Neural cell (in vitro differentiated cells): ENCODE measurements at regions not wholly inside any gene's neighbourhood (a gene's known extent, or its start where the extent isn't known, plus 50 kb on each side); places are given as distances from the start of the nearest gene placed in this dataset.

Experiments used
- EZH2 ChIP-seq: fragments of 200-600, 300-800 bp; shearing (Covaris generic), sonication (generic); IDR thresholded peaks from 2 replicates; pipeline ENCODE4 v1.6.1; 2014; ENCODE audit warnings: antibody characterized with exemption, low read length, borderline replicate concordance, mild to moderate bottlenecking; ENCODE audit not compliant: insufficient read depth, poor library complexity, severe bottlenecking
- MXI1 ChIP-seq: fragments of 450-650 bp; conservative IDR thresholded peaks from 2 replicates; pipeline ENCODE4 v1.6.1; 2014; ENCODE audit warnings: antibody characterized with exemption, mild to moderate bottlenecking; ENCODE audit not compliant: poor library complexity, severe bottlenecking
- POLR2AphosphoS5 ChIP-seq: IDR thresholded peaks from 2 replicates; pipeline ENCODE4 v1.6.1; 2012
- TAF1 ChIP-seq: IDR thresholded peaks from 2 replicates; pipeline ENCODE4 v1.6.1; 2012; ENCODE audit warnings: low read depth
- TF ChIP-seq, protein P1 (sequence below): fragments of 450-650 bp; IDR thresholded peaks from 2 replicates; pipeline ENCODE4 v1.5.1; 2014; ENCODE audit warnings: antibody characterized with exemption, mild to moderate bottlenecking, moderate library complexity; ENCODE audit not compliant: poor library complexity, severe bottlenecking

DNA sequence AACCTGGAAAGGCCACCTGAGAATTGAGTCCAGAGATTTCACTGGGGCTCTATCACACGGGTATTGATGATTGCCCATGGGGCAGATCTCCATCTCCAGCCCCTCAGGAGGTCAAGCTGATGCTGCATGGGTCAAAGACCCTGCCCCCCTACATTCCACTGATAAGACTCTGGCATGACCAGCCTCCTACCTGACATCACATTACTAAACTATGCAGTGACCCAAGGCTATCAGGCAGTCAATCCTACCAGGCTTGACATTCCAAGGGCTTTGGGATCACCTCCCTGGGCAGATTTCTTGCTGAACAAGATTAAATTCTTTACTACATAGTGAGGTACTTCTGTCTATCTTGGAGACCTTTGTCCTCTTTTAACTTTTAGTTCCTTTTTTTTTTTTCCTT, 192.7 kb upstream of the STS start:
- TF ChIP-seq, protein P1, sequence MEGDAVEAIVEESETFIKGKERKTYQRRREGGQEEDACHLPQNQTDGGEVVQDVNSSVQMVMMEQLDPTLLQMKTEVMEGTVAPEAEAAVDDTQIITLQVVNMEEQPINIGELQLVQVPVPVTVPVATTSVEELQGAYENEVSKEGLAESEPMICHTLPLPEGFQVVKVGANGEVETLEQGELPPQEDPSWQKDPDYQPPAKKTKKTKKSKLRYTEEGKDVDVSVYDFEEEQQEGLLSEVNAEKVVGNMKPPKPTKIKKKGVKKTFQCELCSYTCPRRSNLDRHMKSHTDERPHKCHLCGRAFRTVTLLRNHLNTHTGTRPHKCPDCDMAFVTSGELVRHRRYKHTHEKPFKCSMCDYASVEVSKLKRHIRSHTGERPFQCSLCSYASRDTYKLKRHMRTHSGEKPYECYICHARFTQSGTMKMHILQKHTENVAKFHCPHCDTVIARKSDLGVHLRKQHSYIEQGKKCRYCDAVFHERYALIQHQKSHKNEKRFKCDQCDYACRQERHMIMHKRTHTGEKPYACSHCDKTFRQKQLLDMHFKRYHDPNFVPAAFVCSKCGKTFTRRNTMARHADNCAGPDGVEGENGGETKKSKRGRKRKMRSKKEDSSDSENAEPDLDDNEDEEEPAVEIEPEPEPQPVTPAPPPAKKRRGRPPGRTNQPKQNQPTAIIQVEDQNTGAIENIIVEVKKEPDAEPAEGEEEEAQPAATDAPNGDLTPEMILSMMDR, result no peak
- TF ChIP-seq TAF1 (no peak), MXI1 (no peak), EZH2 (no peak), POLR2AphosphoS5 (no peak)
